Smooth muscle cell (in vitro differentiated cells): ENCODE measurements at regions not wholly inside any gene's neighbourhood (a gene's known extent, or its start where the extent isn't known, plus 50 kb on each side); places are given as distances from the start of the nearest gene placed in this dataset.

Source experiments
- DNase-seq: peaks from one replicate; lab custom pipeline; 2025; ENCODE audit not compliant: unreplicated experiment; lab: John Stamatoyannopoulos, UW
- H2AFZ ChIP-seq: fragments of 200-600 bp; sonication (generic); 2 replicates; pipeline ENCODE4 v1.6.0; 2016; ENCODE audit warnings: antibody characterized with exemption, low read depth, mild to moderate bottlenecking
- H3F3A ChIP-seq: fragments of 200-600 bp; sonication (generic); 2 replicates; pipeline ENCODE4 v1.6.0; 2017; ENCODE audit warnings: antibody characterized with exemption, low read depth
- H3K27ac ChIP-seq: fragments of 200-600 bp; sonication (generic); 2 replicates; pipeline ENCODE4 v1.5.1; 2016; ENCODE audit warnings: low read depth, mild to moderate bottlenecking
- H3K27me3 ChIP-seq: fragments of 200-600 bp; sonication (generic); 2 replicates; pipeline ENCODE4 v1.6.1; 2016; ENCODE audit warnings: low read depth, mild to moderate bottlenecking
- H3K36me3 ChIP-seq: fragments of 200-600 bp; sonication (generic); 2 replicates; pipeline ENCODE4 v1.5.1; 2016; ENCODE audit warnings: low read depth
- H3K4me1 ChIP-seq: fragments of 200-600 bp; sonication (generic); 2 replicates; pipeline ENCODE4 v1.5.1; 2016; ENCODE audit warnings: low read depth
- H3K4me2 ChIP-seq: fragments of 200-600 bp; sonication (generic); 2 replicates; pipeline ENCODE4 v1.6.0; 2016; ENCODE audit warnings: mild to moderate bottlenecking
- H3K4me3 ChIP-seq: fragments of 200-600 bp; sonication (generic); 2 replicates; pipeline ENCODE4 v1.5.1; 2016; ENCODE audit warnings: mild to moderate bottlenecking
- H3K79me2 ChIP-seq: fragments of 200-600 bp; sonication (generic); 2 replicates; pipeline ENCODE4 v1.6.0; 2016; ENCODE audit warnings: low read depth, mild to moderate bottlenecking
- H3K9ac ChIP-seq: fragments of 200-600 bp; sonication (generic); 2 replicates; pipeline ENCODE4 v1.6.0; 2016; ENCODE audit warnings: low read depth
- H3K9me3 ChIP-seq: fragments of 200-600 bp; sonication (generic); replicated peaks from 2 replicates; pipeline ENCODE4 v1.5.1; 2016; ENCODE audit warnings: low read depth
- H4K20me1 ChIP-seq: fragments of 200-600 bp; sonication (generic); 2 replicates; pipeline ENCODE4 v1.6.0; 2016; ENCODE audit warnings: low read depth
- CTCF ChIP-seq: fragments of 200-600 bp; sonication (generic); IDR thresholded peaks from 2 replicates; pipeline ENCODE4 v1.5.1; 2017; ENCODE audit warnings: borderline replicate concordance, mild to moderate bottlenecking, antibody characterized with exemption; ENCODE audit not compliant: insufficient read depth, poor library complexity, severe bottlenecking
- WGBS: methylation state at CpG from one replicate; pipeline ENCODE4 v1.1.7; 2016; ENCODE audit warnings: low lambda C conversion rate; 5-methylcytosine and 5-hydroxymethylcytosine counted together

DNA sequence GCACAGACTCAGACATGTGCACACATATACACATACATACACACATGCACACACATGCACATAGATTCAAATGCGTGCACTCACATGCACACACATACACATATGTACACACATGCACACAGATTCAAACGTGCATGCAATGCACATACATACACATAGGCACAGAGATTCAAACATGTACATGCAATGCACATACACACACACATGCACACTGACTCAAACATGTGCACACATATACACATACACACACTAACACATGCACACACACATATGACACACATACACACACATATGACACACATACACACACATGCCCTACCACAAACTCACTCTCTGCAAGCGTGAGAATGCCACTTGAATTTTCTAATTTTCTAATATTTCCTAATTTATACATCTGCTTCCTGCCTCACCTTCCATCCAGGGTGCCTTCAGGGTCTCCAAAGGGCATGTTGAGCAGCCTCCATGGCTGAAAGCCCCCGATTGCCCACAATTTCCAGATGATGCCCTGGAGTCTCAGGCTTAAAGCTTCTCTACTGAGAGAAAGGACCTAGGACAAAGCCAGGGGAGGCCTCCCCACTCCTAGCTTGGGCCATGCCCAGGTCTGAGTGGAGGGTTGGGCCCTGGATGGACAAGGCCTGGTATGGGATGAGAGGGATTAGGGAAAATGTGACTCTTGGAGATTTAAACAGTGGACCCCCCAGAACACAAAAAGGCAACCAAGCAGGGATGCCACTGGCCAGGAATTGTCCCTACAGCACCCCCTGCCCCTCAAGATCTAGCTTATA, 487.1 kb downstream of the TCERG1L start:
- H3K4me3 ChIP-seq, result no peak overlapping the region
- no peak for DNase-seq
- H3K27ac ChIP-seq, result no peak overlapping the region
- H3K36me3 ChIP-seq, result no peaks in the 10 kb centered on the region
- H3K4me1 ChIP-seq, result no peaks in the 10 kb centered on the region
- no peaks in the 10 kb centered on the region for H3K79me2 ChIP-seq
- H2AFZ ChIP-seq, result no peak overlapping the region
- no peaks in the 10 kb centered on the region for H3K27me3 ChIP-seq
- no peak overlapping the region for H3K9ac ChIP-seq
- no peak for TF ChIP-seq CTCF
- no peak overlapping the region for H3K4me2 ChIP-seq
- peaks cover 4% of the 10 kb centered on the region for H3K9me3 ChIP-seq
- WGBS, result 84% methylated on average over 4 of the region's 4 CpGs
- H4K20me1 ChIP-seq, result no peaks in the 10 kb centered on the region
- no peaks in the 10 kb centered on the region for H3F3A ChIP-seq

DNA sequence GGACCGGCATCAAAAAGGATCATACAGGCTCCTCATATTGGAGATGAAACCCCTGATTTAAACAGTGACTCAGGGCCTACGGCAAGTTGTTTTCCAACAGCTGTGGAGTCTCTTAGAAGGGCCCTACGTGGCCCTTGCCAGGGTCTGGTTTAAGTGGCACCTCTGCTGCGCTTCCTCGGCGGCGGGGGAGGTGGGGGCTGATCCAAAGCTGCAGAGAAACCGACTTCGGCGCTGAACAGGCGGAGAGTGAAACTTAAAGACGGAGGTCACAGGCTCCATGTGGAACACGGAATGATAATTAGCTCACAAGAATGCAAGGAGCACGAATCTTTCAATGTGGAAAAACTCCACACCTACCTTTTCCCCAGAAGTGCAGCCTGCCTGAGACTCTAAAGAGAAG, 477.9 kb downstream of the TCERG1L start:
- no peaks in the 10 kb centered on the region for H4K20me1 ChIP-seq
- H3K9ac ChIP-seq, result no peak overlapping the region
- H3F3A ChIP-seq, result no peaks in the 10 kb centered on the region
- no peaks in the 10 kb centered on the region for H3K79me2 ChIP-seq
- no peaks in the 10 kb centered on the region for H3K9me3 ChIP-seq
- H3K4me3 ChIP-seq, result no peak overlapping the region
- H3K4me1 ChIP-seq, result no peaks in the 10 kb centered on the region
- no peak overlapping the region for H2AFZ ChIP-seq
- no peak overlapping the region for H3K4me2 ChIP-seq
- DNase-seq, result no peak
- WGBS, result 88% methylated on average over 14 of the region's 14 CpGs
- H3K27me3 ChIP-seq, result no peaks in the 10 kb centered on the region
- H3K36me3 ChIP-seq, result no peaks in the 10 kb centered on the region
- no peak overlapping the region for H3K27ac ChIP-seq
- no peak for TF ChIP-seq CTCF

GRCh38 chr10:130834170-130834569, 477.4 kb downstream of the TCERG1L start:
- Histone ChIP-seq H3K9me3 (no peaks in the 10 kb centered on the region), H3K27ac (no peak overlapping the region), H3K4me1 (no peaks in the 10 kb centered on the region), H3K27me3 (no peaks in the 10 kb centered on the region), H3K4me2 (no peak overlapping the region), H3K36me3 (no peaks in the 10 kb centered on the region), H3F3A (no peaks in the 10 kb centered on the region), H3K9ac (no peak overlapping the region), H2AFZ (no peak overlapping the region), H4K20me1 (no peaks in the 10 kb centered on the region), H3K4me3 (no peak overlapping the region), H3K79me2 (no peaks in the 10 kb centered on the region)
- TF ChIP-seq CTCF, result no peak
- no peak for DNase-seq
- 88% methylated on average over 15 of the region's 15 CpGs for WGBS

GRCh38 chr10:130834573-130834972, 476.9 kb downstream of the TCERG1L start:
- no peaks in the 10 kb centered on the region for H3K27me3 ChIP-seq
- no peaks in the 10 kb centered on the region for H3K36me3 ChIP-seq
- H3K79me2 ChIP-seq, result no peaks in the 10 kb centered on the region
- no peak overlapping the region for H3K4me2 ChIP-seq
- TF ChIP-seq CTCF, result no peak
- H3K9ac ChIP-seq, result no peak overlapping the region
- no peak overlapping the region for H3K27ac ChIP-seq
- no peak overlapping the region for H2AFZ ChIP-seq
- H3F3A ChIP-seq, result no peaks in the 10 kb centered on the region
- H3K9me3 ChIP-seq, result no peaks in the 10 kb centered on the region
- H3K4me3 ChIP-seq, result no peak overlapping the region
- no peaks in the 10 kb centered on the region for H3K4me1 ChIP-seq
- H4K20me1 ChIP-seq, result no peaks in the 10 kb centered on the region
- DNase-seq, result no peak
- WGBS, result 93% methylated on average over 15 of the region's 15 CpGs
